Gastrocnemius medialis (tissue), 4 donors: ENCODE measurements at regions not wholly inside any gene's neighbourhood (a gene's known extent, or its start where the extent isn't known, plus 50 kb on each side); places are given as distances from the start of the nearest gene placed in this dataset.

Source experiments
- POLR2A ChIP-seq, 2 donors: fragments of 450-650 bp; IDR thresholded peaks; one replicate each; pipeline ENCODE4 v1.6.1; 2017; ENCODE audit warnings: antibody characterized with exemption in 2 of 2, mild to moderate bottlenecking in 2 of 2, moderate library complexity in 2 of 2
- TF ChIP-seq, protein P1 (sequence below), 5 experiments: fragments of 450-650 bp in 3 of 5; fragments of 200-600 bp in 2 of 5; sonication (generic) in 2 of 5; IDR thresholded peaks in 4 of 5; conservative IDR thresholded peaks in 1 of 5; 1 replicate in 4 of 5; 2 replicates in 1 of 5; pipeline ENCODE4 v1.5.1; 2016 to 2019; ENCODE audit warnings: antibody characterized with exemption in 5 of 5, mild to moderate bottlenecking in 3 of 5, moderate library complexity in 3 of 5

DNA sequence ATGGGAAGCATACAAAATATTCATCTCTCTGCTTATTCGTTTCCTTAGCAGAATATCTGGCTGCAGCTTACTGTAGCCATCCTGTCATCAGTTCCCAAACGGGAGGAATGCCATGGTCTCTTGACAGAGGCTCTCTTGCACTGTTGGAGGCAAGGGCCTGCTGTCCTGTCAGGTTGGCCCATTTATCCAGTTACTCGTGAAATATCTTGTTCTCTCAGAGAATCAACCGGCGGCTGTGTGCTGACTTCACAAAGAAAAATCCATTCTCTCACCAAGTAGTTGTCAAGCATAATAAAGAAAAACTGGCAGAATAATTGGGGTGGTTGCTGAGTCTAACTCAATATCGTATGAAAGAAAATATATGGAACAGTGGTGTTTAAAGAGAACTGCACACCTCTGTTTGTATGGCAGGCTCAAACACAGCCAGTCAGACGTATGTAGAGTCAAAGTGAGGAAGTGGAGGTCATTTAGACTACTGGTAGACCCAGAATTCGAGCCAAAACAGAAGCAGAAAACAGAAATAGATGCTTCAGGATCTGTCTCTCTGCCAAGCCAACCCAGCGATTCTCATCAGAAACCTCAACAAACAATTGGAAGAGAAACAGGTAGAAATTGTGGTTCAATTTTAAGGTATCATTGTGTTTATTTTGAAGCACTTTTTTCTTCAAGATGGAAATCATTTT, 349.2 kb upstream of the PRKCQ start:
- TF ChIP-seq, protein P1, sequence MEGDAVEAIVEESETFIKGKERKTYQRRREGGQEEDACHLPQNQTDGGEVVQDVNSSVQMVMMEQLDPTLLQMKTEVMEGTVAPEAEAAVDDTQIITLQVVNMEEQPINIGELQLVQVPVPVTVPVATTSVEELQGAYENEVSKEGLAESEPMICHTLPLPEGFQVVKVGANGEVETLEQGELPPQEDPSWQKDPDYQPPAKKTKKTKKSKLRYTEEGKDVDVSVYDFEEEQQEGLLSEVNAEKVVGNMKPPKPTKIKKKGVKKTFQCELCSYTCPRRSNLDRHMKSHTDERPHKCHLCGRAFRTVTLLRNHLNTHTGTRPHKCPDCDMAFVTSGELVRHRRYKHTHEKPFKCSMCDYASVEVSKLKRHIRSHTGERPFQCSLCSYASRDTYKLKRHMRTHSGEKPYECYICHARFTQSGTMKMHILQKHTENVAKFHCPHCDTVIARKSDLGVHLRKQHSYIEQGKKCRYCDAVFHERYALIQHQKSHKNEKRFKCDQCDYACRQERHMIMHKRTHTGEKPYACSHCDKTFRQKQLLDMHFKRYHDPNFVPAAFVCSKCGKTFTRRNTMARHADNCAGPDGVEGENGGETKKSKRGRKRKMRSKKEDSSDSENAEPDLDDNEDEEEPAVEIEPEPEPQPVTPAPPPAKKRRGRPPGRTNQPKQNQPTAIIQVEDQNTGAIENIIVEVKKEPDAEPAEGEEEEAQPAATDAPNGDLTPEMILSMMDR (IDR thresholded peaks at IDR 0.05 in 4 of 5, conservative IDR thresholded peaks at IDR 0.05 in 1 of 5): no peak
- no peak for TF ChIP-seq POLR2A (IDR thresholded peaks at IDR 0.05)
